ENCODE measurements at regions not wholly inside any gene's neighbourhood (a gene's known extent, or its start where the extent isn't known, plus 50 kb on each side); places are given as distances from the start of the nearest gene placed in this dataset.

DNA sequence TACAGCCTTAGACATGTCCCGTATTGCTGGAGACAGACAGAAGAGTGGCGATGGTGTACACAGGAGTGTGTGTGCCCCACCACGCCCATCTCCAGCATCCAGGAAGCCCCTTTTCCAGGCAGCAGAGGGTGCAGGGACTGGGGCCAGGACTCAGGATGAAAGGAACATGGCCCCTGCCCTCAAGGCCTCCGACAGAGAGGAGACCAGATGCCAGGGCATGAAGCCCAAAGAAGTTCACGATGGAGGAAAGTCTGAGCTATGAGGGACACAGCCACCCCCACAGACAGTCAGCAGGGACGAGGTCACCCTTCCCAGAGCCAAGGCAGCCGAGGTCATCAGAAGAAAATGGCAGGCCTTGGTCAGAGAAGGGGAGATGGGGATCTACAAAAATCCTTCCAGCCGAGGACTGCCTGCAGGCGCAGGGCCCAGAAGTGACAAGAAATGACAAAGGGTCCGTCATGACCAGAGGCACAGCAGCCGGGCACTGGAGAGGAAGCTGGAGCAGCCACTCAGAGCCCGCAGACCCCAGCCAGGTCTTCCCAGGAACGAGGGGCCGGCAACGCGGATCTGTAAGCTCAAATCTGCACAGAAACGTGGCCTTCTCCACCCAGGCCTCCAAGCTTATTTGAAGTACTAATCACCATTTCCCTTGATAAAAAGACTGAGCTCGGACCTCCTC is 78.7 kb upstream of the PPP2R2D start:
- no peak for TF ChIP-seq POLR2A (IDR thresholded peaks at IDR 0.05)
- TF ChIP-seq, protein P1, sequence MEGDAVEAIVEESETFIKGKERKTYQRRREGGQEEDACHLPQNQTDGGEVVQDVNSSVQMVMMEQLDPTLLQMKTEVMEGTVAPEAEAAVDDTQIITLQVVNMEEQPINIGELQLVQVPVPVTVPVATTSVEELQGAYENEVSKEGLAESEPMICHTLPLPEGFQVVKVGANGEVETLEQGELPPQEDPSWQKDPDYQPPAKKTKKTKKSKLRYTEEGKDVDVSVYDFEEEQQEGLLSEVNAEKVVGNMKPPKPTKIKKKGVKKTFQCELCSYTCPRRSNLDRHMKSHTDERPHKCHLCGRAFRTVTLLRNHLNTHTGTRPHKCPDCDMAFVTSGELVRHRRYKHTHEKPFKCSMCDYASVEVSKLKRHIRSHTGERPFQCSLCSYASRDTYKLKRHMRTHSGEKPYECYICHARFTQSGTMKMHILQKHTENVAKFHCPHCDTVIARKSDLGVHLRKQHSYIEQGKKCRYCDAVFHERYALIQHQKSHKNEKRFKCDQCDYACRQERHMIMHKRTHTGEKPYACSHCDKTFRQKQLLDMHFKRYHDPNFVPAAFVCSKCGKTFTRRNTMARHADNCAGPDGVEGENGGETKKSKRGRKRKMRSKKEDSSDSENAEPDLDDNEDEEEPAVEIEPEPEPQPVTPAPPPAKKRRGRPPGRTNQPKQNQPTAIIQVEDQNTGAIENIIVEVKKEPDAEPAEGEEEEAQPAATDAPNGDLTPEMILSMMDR (IDR thresholded peaks at IDR 0.05): no peak
